Panc1 (cell line): ENCODE measurements at regions not wholly inside any gene's neighbourhood (a gene's known extent, or its start where the extent isn't known, plus 50 kb on each side); places are given as distances from the start of the nearest gene placed in this dataset.

Experiments
- CTCF ChIP-seq: fragments of 450-650 bp; IDR thresholded peaks from 2 replicates; pipeline ENCODE4 v1.5.1; 2017; ENCODE audit warnings: mild to moderate bottlenecking
- TCF7L2 ChIP-seq: IDR thresholded peaks from 2 replicates; pipeline ENCODE4 v1.6.1; 2011; ENCODE audit warnings: mild to moderate bottlenecking, low read depth, low read length, inconsistent platforms
- TF ChIP-seq, protein P1 (sequence below), 2 experiments: IDR thresholded peaks; 2 replicates each; pipeline ENCODE4 v1.6.1; 2011 to 2012; ENCODE audit warnings: low read depth in 2 of 2, control low read depth in 1 of 2, low read length in 1 of 2, mild to moderate bottlenecking in 1 of 2, moderate library complexity in 1 of 2; ENCODE audit not compliant: insufficient read depth in 1 of 2

GRCh38 chr2:123036300-123036699, 988.8 kb upstream of the CNTNAP5 start:
- TF ChIP-seq CTCF, result no peak
- TF ChIP-seq, protein P1, sequence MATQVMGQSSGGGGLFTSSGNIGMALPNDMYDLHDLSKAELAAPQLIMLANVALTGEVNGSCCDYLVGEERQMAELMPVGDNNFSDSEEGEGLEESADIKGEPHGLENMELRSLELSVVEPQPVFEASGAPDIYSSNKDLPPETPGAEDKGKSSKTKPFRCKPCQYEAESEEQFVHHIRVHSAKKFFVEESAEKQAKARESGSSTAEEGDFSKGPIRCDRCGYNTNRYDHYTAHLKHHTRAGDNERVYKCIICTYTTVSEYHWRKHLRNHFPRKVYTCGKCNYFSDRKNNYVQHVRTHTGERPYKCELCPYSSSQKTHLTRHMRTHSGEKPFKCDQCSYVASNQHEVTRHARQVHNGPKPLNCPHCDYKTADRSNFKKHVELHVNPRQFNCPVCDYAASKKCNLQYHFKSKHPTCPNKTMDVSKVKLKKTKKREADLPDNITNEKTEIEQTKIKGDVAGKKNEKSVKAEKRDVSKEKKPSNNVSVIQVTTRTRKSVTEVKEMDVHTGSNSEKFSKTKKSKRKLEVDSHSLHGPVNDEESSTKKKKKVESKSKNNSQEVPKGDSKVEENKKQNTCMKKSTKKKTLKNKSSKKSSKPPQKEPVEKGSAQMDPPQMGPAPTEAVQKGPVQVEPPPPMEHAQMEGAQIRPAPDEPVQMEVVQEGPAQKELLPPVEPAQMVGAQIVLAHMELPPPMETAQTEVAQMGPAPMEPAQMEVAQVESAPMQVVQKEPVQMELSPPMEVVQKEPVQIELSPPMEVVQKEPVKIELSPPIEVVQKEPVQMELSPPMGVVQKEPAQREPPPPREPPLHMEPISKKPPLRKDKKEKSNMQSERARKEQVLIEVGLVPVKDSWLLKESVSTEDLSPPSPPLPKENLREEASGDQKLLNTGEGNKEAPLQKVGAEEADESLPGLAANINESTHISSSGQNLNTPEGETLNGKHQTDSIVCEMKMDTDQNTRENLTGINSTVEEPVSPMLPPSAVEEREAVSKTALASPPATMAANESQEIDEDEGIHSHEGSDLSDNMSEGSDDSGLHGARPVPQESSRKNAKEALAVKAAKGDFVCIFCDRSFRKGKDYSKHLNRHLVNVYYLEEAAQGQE (IDR thresholded peaks at IDR 0.05; ENCODE audit: insufficient read depth in 1 of 2, low read depth in 2 of 2, low read length in 1 of 2), result no peak
- no peak for TF ChIP-seq TCF7L2
